NCI-H1436 treated with DMSO at 0.1 percent for 48 hours (cell line): ENCODE measurements at regions not wholly inside any gene's neighbourhood (a gene's known extent, or its start where the extent isn't known, plus 50 kb on each side); places are given as distances from the start of the nearest gene placed in this dataset.
"Not testable (repeated sequence)": the region's sequence is repeated elsewhere in the genome, so short reads cannot be mapped to it uniquely, and the experiment has no call there.

Source experiments
- DNase-seq: peaks from one replicate; lab custom pipeline; 2025; lab: John Stamatoyannopoulos, UW

- no peak for DNase-seq
Observed at GRCh38 chr3:20245781-20246180, 59.8 kb upstream of the SGO1 start.

GRCh38 chr3:20240154-20240883 is 54.3 kb upstream of the SGO1 start:
- DNase-seq, result no peak

GRCh38 chr3:20238199-20238598 is 52.2 kb upstream of the SGO1 start:
- not testable (repeated sequence) for DNase-seq

- DNase-seq, result no peak
Observed at GRCh38 chr3:20236603-20237002, 50.6 kb upstream of the SGO1 start.
